ENCODE measurements at regions not wholly inside any gene's neighbourhood (a gene's known extent, or its start where the extent isn't known, plus 50 kb on each side); places are given as distances from the start of the nearest gene placed in this dataset.
"Not testable (repeated sequence)": the region's sequence is repeated elsewhere in the genome, so short reads cannot be mapped to it uniquely, and the experiment has no call there.

- no peak for DNase-seq (ENCODE audit: low spot score)
These were observed 759.7 kb downstream of the CDH11 start for GRCh38 chr16:64362193-64362592.

- DNase-seq (ENCODE audit: low spot score) = no peak
These were observed 760.1 kb downstream of the CDH11 start for GRCh38 chr16:64361753-64362152.

GRCh38 chr16:64358291-64358690, 763.6 kb downstream of the CDH11 start:
- no peak for DNase-seq (ENCODE audit: low spot score)

- DNase-seq (ENCODE audit: low spot score) = no peak
These were observed 765.6 kb downstream of the CDH11 start for GRCh38 chr16:64356267-64356666.

GRCh38 chr16:64352246-64352645, 769.6 kb downstream of the CDH11 start:
- DNase-seq (ENCODE audit: low spot score) = no peak

DNA sequence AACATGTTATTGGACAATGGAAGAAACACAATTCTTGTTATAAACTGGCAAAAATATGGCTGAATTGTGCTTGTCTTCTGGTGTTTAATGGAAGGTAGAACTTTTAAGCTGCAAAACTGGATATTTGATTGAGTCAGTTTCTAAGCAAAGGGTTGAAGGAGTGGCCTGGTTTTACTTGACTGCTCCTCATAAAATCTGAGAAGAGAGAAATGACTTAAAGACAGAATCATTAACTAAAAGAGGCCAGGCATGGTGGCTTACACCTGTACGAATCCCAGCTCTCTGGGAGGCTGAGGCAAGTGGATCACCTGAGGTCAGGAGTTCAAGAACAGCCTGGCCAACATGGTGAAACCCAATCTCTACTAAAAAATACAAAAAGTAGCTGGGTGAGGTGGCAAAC, 770.7 kb downstream of the CDH11 start:
- DNase-seq (ENCODE audit: low spot score) = no peak

DNA sequence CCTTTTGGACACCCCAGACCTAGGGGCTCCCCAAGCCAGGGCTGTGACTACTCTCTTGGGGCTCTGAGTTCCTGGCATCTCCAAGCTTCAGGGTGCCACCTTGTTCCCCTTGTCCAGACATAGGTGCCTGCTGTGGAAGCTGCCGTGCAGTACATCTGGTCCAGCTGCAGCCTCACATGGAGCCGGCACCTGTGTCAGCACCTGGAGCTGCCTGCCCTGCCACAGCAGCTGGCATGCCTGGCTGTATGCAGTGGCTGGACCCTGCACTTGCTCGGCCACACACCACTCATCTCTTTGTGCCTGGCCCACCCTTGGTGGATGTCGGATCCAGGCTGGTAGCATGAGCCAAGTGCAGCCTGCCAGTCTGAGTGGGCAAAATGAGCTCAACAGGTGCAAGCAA, 775.8 kb downstream of the CDH11 start:
- DNase-seq (ENCODE audit: low spot score) = no peak

GRCh38 chr16:64345142-64345541, 776.7 kb downstream of the CDH11 start:
- DNase-seq (ENCODE audit: low spot score) = no peak

DNA sequence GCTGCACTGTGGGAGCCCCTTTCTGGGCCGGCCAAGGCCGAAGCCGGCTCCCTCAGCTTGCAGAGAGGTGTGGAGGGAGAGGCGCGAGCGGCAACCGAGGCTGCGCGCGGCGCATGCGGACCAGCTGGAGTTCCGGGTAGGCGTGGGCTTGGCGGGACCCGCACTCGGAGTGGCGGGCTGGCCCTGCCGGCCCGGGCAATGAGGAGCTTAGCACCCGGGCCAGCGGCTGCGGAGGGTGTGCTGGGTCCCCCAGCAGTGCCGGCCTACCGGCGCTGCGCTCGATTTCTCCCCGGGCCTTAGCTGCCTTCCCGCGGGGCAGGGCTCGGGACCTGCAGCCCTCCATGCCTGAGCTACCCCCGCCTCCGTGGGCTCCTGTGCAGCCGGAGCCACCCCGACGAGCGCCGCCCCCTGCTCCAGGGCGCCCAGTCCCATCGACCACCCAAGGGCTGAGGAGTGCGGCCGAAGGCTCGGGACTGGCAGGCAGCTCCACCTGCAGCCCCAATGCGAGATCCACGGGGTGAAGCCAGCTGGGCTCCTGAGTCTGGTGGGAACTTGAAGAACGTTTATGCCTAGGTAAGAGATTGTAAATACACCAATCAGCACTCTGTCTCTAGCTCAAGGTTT, 777.9 kb downstream of the CDH11 start:
- not testable (repeated sequence) for DNase-seq (ENCODE audit: low spot score)

- DNase-seq (ENCODE audit: low spot score) = no peak
These were observed 778.6 kb downstream of the CDH11 start for GRCh38 chr16:64343061-64343819.

DNA sequence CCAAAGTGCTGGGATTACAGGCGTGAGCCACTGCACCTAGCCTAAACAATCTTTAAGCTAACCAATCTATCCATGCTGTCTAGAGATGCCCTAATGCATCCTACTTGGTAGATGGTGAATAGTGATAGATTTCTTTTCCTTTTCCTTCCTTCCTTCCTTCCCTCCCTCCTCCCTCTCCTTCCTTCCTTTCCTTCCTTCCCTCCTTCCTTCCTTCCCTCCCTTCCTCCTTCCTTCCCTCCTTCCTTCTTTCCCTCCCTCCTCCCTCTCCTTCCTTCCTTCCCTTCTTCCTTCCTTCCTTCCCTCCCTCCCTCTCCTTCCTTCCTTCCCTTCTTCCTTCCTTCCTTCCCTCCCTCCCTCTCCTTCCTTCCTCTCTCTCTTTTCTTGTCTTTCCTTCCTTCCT, 780.5 kb downstream of the CDH11 start:
- DNase-seq (ENCODE audit: low spot score) = not testable (repeated sequence)

DNA sequence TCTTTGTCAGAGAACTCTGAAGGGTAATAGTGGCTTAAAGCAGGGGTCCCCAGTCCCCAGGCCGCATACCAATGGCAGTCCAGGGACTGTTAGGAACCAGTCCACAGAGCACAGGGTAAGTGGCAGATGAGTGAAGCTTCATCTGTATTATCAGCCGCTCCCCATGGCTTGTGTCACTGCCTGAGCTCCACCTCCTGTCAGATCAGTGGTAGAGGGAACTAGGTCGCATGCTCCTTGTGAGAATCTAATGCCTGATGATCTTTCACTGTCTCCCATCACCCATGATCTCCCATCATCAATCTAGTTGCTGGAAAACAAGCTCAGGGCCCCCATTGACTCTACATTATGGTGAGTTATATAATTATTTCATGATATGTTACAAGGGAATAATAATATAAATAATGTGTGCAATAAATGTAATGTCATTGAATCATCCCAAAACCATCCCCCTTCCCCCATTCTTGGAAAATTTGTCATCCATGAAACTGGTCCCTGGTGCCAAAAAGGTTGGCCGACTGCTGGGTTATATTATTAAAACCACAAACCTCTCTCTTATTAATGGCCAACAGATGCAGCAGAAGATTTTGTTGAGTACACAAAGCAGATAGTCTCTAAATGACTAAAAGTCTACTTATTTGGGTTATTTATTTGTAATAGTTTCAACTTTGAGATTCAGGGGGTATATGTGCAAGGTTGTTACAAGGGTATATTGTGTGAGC, 782.7 kb downstream of the CDH11 start:
- no peak for DNase-seq (ENCODE audit: low spot score)

GRCh38 chr16:64321881-64322280, 800.0 kb downstream of the CDH11 start:
- no peak for DNase-seq (ENCODE audit: low spot score)

DNA sequence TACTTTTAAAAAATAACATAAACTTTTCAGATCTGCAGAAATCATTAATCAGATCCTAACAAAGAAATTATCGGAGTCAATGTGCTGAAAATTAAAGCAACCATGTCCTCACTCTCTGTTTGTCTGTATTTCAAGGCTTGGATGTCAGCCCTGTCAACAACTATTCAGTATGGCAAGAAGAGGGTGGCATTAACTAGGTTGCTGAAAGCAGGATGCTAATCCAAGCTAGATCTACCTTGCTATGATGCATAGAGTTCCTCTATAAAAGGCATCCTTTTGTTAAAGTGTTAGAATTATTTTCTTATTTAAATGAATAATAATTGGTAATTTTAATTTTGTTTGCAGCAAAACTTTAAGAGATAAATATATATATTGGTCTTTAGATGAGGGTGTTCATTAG, 800.8 kb downstream of the CDH11 start:
- no peak for DNase-seq (ENCODE audit: low spot score)

GRCh38 chr16:64317601-64318000, 804.3 kb downstream of the CDH11 start:
- no peak for DNase-seq (ENCODE audit: low spot score)

GRCh38 chr16:64313726-64314125, 808.1 kb downstream of the CDH11 start:
- no peak for DNase-seq (ENCODE audit: low spot score)

DNA sequence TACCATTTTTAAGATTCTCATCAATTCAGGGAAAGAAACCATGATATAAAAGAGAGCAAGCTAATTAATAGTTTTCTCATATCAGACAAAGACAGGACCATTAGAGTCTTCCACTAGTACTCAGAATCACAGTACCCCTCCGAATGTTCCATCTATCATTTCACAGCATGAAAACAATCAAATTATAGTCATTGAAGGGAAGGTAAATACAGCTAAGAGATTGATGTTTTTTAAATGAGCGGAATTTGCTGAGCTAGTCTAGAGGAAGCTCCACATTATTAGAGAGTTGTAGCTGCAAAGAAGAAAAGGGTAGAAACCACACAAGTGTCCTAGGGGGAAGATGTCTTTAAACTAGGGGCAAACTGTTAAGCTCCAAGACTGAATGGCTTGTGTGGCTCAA, 808.9 kb downstream of the CDH11 start:
- DNase-seq (ENCODE audit: low spot score) = no peak

- no peak for DNase-seq (ENCODE audit: low spot score)
These were observed 809.6 kb downstream of the CDH11 start for GRCh38 chr16:64312292-64312691.

GRCh38 chr16:64311241-64311640, 810.6 kb downstream of the CDH11 start:
- DNase-seq (ENCODE audit: low spot score) = no peak

GRCh38 chr16:64309398-64310110, 812.3 kb downstream of the CDH11 start:
- DNase-seq (ENCODE audit: low spot score) = no peak

GRCh38 chr16:64308721-64309120, 813.1 kb downstream of the CDH11 start:
- DNase-seq (ENCODE audit: low spot score) = no peak

DNA sequence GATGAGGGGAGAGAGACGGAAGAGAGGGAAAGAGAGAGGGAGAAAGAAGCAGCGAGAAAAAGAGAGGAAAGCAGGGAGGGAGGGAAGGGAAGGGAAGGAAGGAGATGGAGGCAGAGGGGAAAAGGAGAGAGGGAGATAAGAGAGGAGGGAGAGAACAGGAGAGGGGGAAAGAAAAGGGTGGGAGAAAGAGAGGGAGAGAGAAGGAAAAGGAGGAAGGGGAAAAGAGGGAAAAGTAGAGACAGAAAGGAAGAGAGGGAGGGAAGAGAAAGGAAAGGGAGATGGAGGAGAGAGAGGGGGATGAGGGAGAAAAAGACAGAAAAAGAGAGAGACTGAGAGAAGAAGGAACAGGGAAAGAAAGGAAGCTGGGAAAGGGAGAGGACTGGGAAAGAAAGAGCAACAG, 814.4 kb downstream of the CDH11 start:
- DNase-seq (ENCODE audit: low spot score) = no peak

Measured in mucosa of gallbladder (tissue), 1 donor.